HG03025 (cell line): ENCODE measurements at regions not wholly inside any gene's neighbourhood (a gene's known extent, or its start where the extent isn't known, plus 50 kb on each side); places are given as distances from the start of the nearest gene placed in this dataset.
A peak's percentile ranks its signal among the peaks of the same experiment; 100 is the strongest.

Experiments used
- ATAC-seq: cut with Tn5 transposase; IDR thresholded peaks from one replicate; pipeline ENCODE4 v1.9.1; 2021; ENCODE audit warnings: mild to moderate bottlenecking, moderate library complexity; ENCODE audit not compliant: unreplicated experiment, low FRiP score

- ATAC-seq, result peak; percentile 78
Measured at GRCh38 chr3:31433679-31433992, 99.1 kb upstream of the STT3B start.

- no peak for ATAC-seq
Measured at GRCh38 chr3:31434819-31435218, 97.9 kb upstream of the STT3B start.

- ATAC-seq, result no peak
Measured at GRCh38 chr3:31436830-31437229, 95.9 kb upstream of the STT3B start.

GRCh38 chr3:31438742-31439141 lies 94.0 kb upstream of the STT3B start:
- ATAC-seq, result no peak

- ATAC-seq, result no peak
Measured at GRCh38 chr3:31439890-31440750, 92.6 kb upstream of the STT3B start.

GRCh38 chr3:31440878-31441277 lies 91.8 kb upstream of the STT3B start:
- no peak for ATAC-seq

- no peak for ATAC-seq
Measured at GRCh38 chr3:31442755-31443154, 90.0 kb upstream of the STT3B start.

GRCh38 chr3:31444220-31445142 lies 88.2 kb upstream of the STT3B start:
- no peak for ATAC-seq

GRCh38 chr3:31445701-31446100 lies 87.0 kb upstream of the STT3B start:
- no peak for ATAC-seq

GRCh38 chr3:31448035-31448881 lies 84.5 kb upstream of the STT3B start:
- ATAC-seq, result peak; percentile 65

GRCh38 chr3:31448882-31449243 lies 83.9 kb upstream of the STT3B start:
- ATAC-seq, result peak; percentile 39

GRCh38 chr3:31449318-31449717 lies 83.4 kb upstream of the STT3B start:
- no peak for ATAC-seq

GRCh38 chr3:31450345-31450744 lies 82.4 kb upstream of the STT3B start:
- no peak for ATAC-seq

GRCh38 chr3:31452495-31453106 lies 80.1 kb upstream of the STT3B start:
- no peak for ATAC-seq

- no peak for ATAC-seq
Measured at GRCh38 chr3:31453430-31453829, 79.3 kb upstream of the STT3B start.

- no peak for ATAC-seq
Measured at GRCh38 chr3:31455524-31455923, 77.2 kb upstream of the STT3B start.

GRCh38 chr3:31456373-31456772 lies 76.4 kb upstream of the STT3B start:
- ATAC-seq, result no peak

- ATAC-seq, result no peak
Measured at GRCh38 chr3:31461426-31461825, 71.3 kb upstream of the STT3B start.

GRCh38 chr3:31462050-31462569 lies 70.6 kb upstream of the STT3B start:
- ATAC-seq, result peak; percentile 75

- no peak for ATAC-seq
Measured at GRCh38 chr3:31465999-31466398, 66.7 kb upstream of the STT3B start.
